ENCODE measurements at regions not wholly inside any gene's neighbourhood (a gene's known extent, or its start where the extent isn't known, plus 50 kb on each side); places are given as distances from the start of the nearest gene placed in this dataset.

GRCh38 chr15:92336419-92336987, 57.2 kb upstream of the ST8SIA2 start:
- in situ Hi-C loops (cut with HindIII; ENCODE audit: low sequenced_read_pairs): no loop called here
- no peak for DNase-seq (ENCODE audit: low spot score)

GRCh38 chr15:92339361-92339760, 54.3 kb upstream of the ST8SIA2 start:
- in situ Hi-C loops (cut with HindIII; ENCODE audit: low sequenced_read_pairs): no loop called here
- no peak for DNase-seq (ENCODE audit: low spot score)

Measured in G401 (cell line).